Parathyroid adenoma (tissue), 2 donors: ENCODE measurements at regions not wholly inside any gene's neighbourhood (a gene's known extent, or its start where the extent isn't known, plus 50 kb on each side); places are given as distances from the start of the nearest gene placed in this dataset.

Experiments used
- H2AFZ ChIP-seq: fragments of 300-600 bp; sonication (generic); one replicate; pipeline ENCODE4 v1.7.0; 2017; ENCODE audit warnings: antibody characterized with exemption, mild to moderate bottlenecking
- H3K27ac ChIP-seq: fragments of 300-600 bp; sonication (generic); one replicate; pipeline ENCODE4 v1.7.0; 2017
- H3K27me3 ChIP-seq: fragments of 300-600 bp; sonication (generic); one replicate; pipeline ENCODE4 v1.7.0; 2017; ENCODE audit warnings: low read length; ENCODE audit not compliant: control insufficient read depth, insufficient read depth
- H3K36me3 ChIP-seq: fragments of 300-600 bp; sonication (generic); one replicate; pipeline ENCODE4 v1.7.0; 2017; ENCODE audit warnings: low read length; ENCODE audit not compliant: control insufficient read depth, insufficient read depth
- H3K4me1 ChIP-seq: fragments of 300-600 bp; sonication (generic); one replicate; pipeline ENCODE4 v1.7.0; 2017; ENCODE audit warnings: control low read depth
- H3K4me2 ChIP-seq: fragments of 300-600 bp; sonication (generic); one replicate; pipeline ENCODE4 v1.7.0; 2017; ENCODE audit warnings: low read length
- H3K4me3 ChIP-seq: fragments of 300-600 bp; sonication (generic); one replicate; pipeline ENCODE4 v1.7.0; 2017; ENCODE audit warnings: low read depth, low read length
- H3K79me2 ChIP-seq: fragments of 300-600 bp; sonication (generic); one replicate; pipeline ENCODE4 v1.7.0; 2017; ENCODE audit warnings: control low read depth
- H3K9ac ChIP-seq: fragments of 300-600 bp; sonication (generic); one replicate; pipeline ENCODE4 v1.7.0; 2017; ENCODE audit warnings: mild to moderate bottlenecking
- H3K9me3 ChIP-seq: fragments of 300-600 bp; sonication (generic); one replicate; pipeline ENCODE4 v1.7.0; 2017; ENCODE audit warnings: low read length; ENCODE audit not compliant: control insufficient read depth
- CTCF ChIP-seq: fragments of 300-600 bp; sonication (generic); IDR thresholded peaks from one replicate; pipeline ENCODE4 v1.7.0; 2017; ENCODE audit warnings: antibody characterized with exemption, mild to moderate bottlenecking
- donor health status: primary hyperparathyroidism.

GRCh38 chr6:167441715-167442206 lies 116.9 kb downstream of the TTLL2 start:
- TF ChIP-seq CTCF = no peak
- H3K36me3 ChIP-seq = no peaks in the 10 kb centered on the region
- peak overlapping the region; percentile 61 for H2AFZ ChIP-seq
- H3K27ac ChIP-seq = no peak overlapping the region
- H3K4me2 ChIP-seq = no peak overlapping the region
- no peak overlapping the region for H3K4me3 ChIP-seq
- no peaks in the 10 kb centered on the region for H3K27me3 ChIP-seq
- H3K4me1 ChIP-seq = no peaks in the 10 kb centered on the region
- no peaks in the 10 kb centered on the region for H3K79me2 ChIP-seq
- no peak overlapping the region for H3K9ac ChIP-seq
- H3K9me3 ChIP-seq = no peaks in the 10 kb centered on the region

- no peak for TF ChIP-seq CTCF
- Histone ChIP-seq H3K4me1 (no peaks in the 10 kb centered on the region), H3K27ac (no peak overlapping the region), H3K9ac (no peak overlapping the region), H3K4me3 (no peak overlapping the region), H3K36me3 (no peaks in the 10 kb centered on the region), H3K27me3 (no peaks in the 10 kb centered on the region), H3K4me2 (no peak overlapping the region), H3K9me3 (no peaks in the 10 kb centered on the region), H3K79me2 (no peaks in the 10 kb centered on the region), H2AFZ (peak overlapping the region; percentile 61)
Measured at GRCh38 chr6:167442245-167442644, 117.4 kb downstream of the TTLL2 start.

GRCh38 chr6:167442796-167443680 lies 118.2 kb downstream of the TTLL2 start:
- no peak overlapping the region for H3K4me3 ChIP-seq

GRCh38 chr6:167444602-167445346 lies 119.9 kb downstream of the TTLL2 start:
- TF ChIP-seq CTCF = no peak
- Histone ChIP-seq H3K27ac (no peak overlapping the region), H3K4me1 (no peaks in the 10 kb centered on the region), H3K4me2 (no peak overlapping the region), H3K4me3 (no peak overlapping the region), H3K36me3 (no peaks in the 10 kb centered on the region), H3K79me2 (no peaks in the 10 kb centered on the region), H3K9me3 (no peaks in the 10 kb centered on the region), H3K9ac (no peak overlapping the region), H2AFZ (no peak overlapping the region), H3K27me3 (no peaks in the 10 kb centered on the region)

More at GRCh38 chr6:167442796-167443680, 118.2 kb downstream of the TTLL2 start:
- TF ChIP-seq CTCF = no peak
- no peaks in the 10 kb centered on the region for H3K9me3 ChIP-seq
- no peak overlapping the region for H3K27ac ChIP-seq
- no peak overlapping the region for H3K4me2 ChIP-seq
- no peak overlapping the region for H3K9ac ChIP-seq
- no peak overlapping the region for H2AFZ ChIP-seq
- H3K79me2 ChIP-seq = no peaks in the 10 kb centered on the region
- no peaks in the 10 kb centered on the region for H3K4me1 ChIP-seq
- H3K36me3 ChIP-seq = no peaks in the 10 kb centered on the region
- no peaks in the 10 kb centered on the region for H3K27me3 ChIP-seq
